T-helper 1 cell (primary cell): ENCODE measurements at regions not wholly inside any gene's neighbourhood (a gene's known extent, or its start where the extent isn't known, plus 50 kb on each side); places are given as distances from the start of the nearest gene placed in this dataset.
"Not testable (repeated sequence)": the region's sequence is repeated elsewhere in the genome, so short reads cannot be mapped to it uniquely, and the experiment has no call there.

Source experiments
- DNase-seq, 5 donors: peaks; one replicate each; pipeline ENCODE4 v3.0.0-alpha.2; 2012 to 2020

DNA sequence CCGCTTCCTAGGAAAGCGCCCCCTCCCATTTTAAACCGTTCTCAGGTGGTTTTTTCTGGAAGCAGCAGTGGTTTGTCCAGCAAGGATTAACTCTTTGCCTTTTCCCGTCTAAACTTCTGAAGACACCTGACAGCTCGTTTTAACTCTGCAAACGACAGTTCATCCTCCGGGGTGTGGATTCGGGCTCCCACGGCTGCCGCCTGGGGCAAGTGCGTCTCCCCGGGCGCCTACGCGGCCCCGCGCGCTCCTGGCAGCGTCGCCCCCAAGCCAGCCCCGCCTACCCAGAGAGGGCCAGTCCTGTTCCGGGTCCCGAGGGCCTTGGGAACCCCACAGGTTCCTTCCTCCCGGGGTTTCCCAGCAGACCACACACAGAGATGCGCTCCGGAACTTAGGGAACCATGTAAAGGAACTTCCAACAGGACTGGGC lies 54.4 kb downstream of the PRR18 start:
- DNase-seq = no peak

DNA sequence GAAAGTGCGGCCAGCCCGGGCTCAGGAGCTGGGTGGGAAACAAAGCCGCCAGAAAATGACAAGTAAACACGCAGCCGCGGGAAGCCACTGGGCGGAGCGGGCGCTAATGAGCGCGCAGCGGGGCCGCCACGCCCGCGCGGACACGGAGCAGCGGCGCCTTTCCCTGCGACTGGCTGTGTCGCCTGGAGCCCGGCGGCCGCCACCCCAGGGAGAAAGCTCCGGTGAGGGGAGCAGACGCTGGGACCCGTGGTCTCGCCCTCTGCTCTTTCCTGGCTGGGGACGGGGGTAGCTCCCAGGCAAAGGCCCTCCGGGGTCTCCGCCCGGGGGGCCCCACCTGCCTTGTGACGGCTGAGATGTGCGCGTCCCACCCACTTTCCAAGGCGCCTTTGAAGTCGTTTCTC lies 54.9 kb downstream of the PRR18 start:
- no peak for DNase-seq

DNA sequence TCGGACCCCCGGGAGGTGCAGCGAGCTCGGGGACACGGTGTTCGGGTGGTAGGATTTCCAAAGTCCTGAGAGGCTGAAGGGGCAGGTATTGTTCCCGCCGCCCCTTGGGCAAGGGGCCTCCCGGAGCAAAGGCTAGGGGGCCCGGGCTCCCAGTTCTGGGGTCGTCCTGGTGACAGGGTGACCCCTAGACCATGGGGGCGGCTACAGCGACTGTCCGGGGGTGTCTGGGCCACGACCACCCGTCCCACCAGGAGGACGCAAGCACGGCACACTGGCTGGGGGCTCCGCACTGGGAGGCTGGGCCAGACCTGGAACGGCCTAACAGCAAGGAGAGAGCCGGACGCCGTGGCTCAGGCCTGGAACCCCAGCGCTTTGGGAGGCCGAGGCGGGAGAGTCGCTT lies 55.6 kb downstream of the PRR18 start:
- no peak for DNase-seq

DNA sequence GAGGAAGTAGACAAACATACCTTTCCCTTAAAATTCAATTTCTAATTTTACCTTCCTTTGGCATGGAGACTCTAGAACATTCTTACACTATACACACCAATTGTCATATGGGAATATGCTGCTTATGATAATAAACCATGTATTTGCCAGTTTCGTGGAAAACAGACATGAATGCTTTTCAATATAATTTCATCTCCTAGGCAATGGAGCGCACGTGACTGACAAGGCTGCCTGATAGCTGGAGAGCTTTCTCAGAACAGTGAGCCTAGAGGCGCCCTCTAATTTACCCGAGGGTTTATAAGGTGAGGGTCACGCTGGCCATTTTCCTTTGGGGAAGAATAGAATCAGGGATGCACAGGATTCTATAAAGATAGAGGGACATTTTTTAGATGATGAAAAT lies 56.5 kb downstream of the PRR18 start:
- DNase-seq = no peak

DNA sequence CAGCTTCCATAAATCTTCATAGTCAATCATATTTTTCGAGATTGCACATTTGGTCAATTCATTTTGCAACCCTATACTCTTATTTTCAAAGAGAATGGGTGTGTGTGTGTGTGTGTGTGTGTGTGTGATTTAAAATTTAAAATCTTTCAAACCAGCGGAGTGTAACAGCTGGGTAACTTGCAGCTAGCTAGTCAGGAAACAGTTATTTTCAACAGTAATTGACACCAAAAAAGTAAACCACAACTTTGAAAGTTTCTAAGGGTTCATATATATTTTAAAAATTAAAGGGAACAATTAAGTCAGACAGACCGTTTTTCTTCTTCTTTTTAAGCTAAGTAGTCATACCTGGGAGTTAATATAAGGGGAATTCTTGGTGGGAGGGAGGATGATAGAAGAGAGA lies 57.0 kb downstream of the PRR18 start:
- DNase-seq = no peak

DNA sequence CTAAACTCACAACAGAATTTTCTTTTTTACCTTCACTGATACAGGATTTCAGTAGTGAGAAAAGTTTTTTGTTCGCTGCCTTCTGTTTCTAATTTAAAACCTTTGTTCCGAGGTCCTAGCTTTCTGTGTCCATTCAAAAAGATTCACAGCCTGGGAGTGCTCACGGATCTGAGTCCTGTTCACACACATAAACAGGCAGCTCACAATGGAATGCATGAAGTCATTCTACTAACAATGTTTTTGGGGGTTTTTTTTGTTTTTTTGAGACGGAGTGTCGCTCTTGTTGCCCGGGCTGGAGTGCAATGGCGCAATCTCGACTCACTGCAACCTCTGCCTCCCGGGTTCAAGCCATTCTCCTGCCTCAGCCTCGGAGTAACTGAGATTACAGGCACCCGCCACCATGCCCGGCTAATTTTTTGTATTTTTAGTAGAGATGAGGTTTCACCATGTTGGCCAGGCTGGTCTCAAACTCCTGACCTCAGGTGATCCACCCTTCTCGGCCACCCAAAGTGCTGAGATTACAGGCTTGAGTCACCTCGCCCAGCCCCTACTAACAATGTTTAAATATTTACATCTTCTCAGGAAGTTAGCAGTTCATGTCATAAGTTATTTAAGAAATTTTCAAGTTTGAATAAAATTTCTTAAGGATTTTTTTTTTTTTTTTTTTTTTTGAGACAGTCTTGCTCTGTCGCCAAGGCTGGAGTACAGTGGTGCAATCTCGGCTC lies 59.0 kb downstream of the PRR18 start:
- DNase-seq = not testable (repeated sequence)

DNA sequence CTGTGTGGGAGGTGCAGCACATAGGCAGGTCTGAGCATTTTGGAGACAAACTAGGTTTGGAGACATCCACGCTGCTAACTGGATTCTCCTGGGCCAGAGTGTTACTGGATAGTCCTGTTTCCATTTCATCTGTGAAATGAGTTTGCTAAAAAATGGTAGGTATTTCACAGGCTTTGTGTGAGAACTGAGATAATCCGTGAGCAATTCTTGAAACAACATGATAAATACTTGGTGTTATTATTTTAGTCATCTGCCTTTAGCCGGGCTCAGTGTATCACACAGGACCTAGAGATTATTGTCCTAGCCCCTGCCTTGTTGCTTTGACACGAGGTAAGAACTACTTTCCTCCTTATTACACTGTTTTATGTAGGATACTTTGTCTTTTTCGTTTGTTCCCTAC lies 63.0 kb downstream of the PRR18 start:
- DNase-seq = no peak

DNA sequence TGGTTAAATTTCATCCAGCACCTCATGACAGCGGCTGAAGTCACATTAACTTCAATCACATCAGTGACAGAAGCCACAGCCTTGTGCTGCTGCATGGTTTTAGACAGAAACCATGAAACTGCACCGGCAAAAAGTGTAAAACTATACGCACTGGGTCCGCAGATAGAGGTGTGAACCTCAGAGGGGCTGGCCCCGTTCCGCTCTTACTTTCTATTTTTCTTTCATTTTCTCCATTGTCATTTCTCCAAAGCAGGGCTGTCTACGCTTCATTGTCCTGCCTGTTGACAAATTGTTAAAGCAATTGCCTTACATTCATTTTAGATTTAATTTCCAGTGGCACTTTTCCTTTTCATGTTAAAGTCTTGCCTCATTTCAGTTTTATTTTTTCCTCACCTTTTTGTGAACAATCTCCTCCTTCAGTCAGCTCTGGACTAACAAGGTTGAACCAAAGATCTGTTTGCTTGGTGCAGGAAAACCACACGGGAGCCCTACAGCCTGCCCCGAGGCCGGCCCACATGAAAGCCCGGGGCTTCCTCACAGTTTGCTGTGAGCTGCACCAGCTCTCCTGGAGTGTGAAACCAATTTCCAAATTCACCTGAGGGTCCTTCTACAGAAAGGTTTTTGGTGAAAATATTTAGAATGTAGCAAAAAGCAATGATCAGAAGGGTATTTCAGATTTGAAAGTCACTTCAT lies 63.7 kb downstream of the PRR18 start:
- DNase-seq = peak in 1 of 5 donors; percentile 65

DNA sequence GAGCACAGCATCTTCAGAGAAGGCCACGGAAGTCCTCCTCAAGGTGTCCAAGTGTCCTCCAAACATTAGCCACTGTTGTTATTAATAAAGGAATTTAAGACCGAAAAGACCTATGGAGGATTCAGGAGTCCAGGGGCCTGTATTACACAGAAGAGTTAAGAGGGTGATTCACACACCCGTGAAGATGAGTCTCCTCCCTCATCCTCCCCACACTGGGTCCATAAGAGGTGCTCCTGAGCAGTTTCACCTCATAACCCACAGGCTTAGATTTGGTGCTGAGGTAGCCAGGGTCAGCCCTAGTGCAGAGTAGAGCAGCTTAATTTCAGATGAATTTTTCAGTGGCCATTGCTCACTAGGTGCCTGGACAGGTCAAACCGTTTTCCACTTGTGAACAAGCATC lies 65.3 kb downstream of the PRR18 start:
- DNase-seq = no peak

DNA sequence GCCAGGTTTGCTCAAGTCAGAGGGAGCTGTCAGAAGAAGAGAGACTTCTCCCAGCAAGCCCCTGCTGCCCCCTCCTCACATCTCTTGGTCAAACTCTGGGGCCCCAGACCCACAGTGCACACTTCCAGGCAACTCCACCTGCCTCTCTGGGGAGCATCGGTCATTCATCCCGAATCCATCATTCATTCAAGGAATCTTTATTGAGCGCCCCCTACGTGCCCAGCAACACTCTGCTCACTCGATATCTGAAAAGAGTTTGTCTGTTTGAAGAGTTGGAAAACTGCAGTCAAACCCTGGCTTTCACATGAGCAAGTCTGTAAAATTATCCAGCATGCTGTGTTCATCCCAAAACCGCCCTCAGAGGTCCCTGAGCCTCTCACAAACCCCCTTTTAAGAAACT lies 66.2 kb downstream of the PRR18 start:
- no peak for DNase-seq

DNA sequence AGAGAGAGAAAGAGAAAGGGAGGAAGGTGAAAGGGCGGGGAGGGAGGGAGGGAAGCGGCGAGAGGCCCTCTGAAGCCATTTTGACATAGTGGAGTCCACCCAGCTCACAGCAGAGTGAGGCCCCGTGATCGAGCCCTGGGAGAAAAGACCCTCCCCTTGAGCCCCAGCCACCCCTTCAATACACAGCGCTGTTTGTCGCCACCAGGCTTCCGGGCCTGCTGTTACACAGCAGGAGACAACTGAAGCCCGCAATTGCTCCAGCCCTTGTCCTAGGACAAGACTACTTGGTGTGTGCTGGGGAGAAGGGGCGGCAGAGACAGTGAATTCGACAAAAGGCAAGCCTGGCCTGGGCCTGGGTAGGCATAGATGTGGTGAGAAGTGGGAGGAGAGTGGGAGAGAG lies 67.3 kb downstream of the PRR18 start:
- no peak for DNase-seq

DNA sequence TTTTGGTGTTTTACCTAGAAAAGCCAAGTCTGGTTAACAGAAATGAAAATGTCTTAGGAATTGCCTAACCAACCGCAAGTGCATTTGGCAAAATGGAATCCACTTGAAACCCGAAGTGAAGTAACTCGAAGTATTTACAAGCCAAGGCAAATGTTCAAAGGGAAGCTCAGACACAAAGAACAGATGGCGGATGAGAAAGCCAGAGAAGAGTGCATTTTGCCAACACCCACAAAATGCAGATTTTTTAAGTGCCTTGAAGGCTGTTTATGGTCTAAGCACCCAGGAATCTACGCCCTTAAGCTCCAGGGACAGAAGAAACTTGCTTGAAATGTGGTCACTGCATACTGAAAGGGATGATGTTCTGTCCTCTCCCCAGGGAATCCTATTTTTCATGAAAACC lies 70.0 kb upstream of the TBXT start:
- DNase-seq = no peak

DNA sequence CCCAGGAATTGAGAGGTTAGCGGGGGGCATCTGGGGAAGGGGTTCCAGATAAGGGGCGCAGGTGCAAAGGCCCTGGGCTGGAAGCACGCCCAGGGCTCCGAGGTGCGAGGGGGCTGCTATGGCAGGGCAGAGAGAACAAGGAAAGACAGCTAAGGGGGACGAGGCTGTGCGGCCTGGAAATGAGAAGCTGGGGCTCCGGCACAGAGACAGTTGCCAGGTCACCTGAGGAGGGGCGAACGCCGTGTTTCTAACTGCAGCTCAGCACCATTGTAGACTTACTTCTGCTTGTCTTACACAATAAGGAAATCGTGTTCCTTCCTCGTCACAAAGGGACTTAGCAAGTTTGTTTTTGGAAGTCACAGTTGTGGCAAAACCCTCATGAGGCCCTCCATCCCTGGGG lies 68.9 kb upstream of the TBXT start:
- no peak for DNase-seq

DNA sequence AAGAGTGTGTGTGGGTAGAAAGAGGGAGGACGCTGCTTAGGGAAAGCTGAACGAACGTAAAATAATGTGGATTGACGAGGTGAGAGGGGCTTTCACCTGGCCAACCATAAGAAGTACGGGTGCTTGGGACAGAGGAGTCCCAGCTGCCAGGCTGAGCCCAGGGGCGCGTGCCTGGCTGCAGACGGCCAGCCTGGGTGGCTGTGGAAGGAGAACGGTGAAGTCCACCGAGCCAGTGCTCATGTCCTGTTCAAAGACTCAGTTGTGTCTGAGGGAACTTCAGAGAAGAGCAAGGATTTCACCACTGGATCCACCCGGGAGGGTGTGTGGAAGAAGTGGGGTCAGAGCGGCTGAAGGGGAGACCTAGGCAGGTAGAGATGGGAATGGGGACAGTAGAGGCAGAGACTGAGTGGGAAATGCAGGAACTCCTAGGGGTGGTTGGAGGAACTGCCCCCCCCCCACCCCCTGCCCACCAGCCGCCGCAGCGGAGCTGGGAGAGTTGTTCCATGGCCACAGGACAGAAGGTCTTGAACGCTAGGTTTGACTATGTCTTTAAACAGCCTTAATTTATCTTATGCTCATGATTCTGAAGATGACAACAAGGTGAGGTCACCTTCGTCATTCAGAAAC lies 68.1 kb upstream of the TBXT start:
- no peak for DNase-seq

DNA sequence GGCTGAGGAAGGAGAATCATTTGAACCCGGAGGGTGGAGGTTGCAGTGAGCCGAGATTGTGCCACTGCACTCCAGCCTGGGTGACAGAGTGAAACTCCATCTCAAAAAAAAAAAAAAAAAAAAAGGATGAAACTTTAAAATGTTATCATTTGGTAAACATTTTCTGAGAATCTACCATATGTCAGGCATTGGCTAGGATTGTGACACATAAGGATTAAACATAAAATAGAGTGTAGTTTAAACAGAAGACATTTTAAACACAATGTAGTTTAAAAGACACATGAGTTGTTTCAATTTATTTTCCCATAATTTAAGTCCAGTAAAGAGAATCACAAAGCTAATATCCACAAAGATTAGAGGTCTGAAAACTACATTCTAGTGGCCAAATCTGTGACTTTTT lies 63.5 kb upstream of the TBXT start:
- DNase-seq = not testable (repeated sequence)

DNA sequence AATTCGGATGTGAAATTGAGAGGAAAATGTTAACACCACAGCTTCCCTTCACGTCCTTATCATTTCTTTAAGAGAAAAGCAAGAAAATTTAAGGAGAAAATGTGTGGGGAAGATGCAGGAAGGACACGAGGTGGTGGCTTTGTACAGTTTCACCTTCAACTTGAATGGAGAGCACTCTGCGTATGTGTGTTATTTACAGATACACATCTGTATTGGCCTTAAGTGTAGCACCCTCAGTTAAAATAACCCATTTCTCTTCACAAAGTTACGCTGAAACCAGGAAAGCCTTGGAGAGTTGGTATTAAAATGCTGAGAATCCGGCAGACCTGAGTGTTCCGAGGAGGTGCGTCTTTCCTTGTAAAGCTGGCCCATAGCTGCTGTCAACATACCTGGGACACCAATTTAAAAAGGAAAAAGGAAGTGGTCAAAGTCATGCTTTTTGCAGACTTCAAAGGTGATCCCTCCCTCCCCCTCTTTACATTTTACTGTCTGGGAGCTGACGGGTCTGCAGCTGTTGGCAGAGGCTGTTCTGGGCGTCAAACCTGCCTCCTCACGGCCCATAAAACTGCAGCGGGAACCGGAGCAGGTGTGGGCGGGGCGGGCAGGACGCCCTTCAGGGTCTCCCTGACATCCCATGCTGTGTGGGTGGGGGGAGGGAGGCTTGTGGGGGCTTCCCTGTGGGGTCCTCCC lies 61.3 kb upstream of the TBXT start:
- DNase-seq = no peak

DNA sequence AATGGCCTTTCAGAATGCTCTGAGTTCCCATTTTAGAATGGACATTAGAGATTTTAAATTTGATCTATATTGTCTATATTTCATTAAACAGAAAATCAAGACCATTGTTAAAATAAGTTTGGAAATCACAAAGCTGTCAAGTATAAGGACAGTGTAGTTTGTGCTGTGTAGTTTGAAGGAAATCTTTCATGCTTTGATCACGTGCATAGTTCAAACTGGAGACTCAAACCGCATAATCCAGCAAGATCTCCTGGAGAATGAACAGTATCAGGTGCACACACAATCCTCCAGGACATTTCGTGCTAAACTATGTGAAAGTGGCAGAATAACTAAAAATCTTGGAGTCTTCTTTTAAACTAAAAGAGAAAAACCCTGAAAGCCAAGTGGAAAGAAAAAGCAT lies 60.8 kb upstream of the TBXT start:
- no peak for DNase-seq

DNA sequence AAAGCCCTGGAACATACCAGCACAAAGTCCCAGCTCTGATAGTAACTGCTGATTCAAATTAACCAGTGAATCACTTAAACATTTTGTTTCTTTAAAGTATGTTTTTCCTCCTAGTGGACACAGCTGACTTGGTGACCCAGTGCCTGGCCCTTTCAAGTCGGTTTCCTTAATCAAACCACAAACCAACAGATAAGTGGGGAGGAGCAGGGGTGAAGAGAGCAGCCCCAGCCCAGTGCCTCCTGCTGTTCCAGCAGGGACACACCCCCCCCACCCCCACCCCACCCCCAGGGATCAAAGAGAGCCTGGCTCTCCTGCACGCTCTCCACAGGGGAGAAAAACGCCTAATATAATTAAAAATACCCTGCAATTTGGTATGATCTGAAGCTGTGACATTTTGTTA lies 55.4 kb upstream of the TBXT start:
- DNase-seq = no peak

DNA sequence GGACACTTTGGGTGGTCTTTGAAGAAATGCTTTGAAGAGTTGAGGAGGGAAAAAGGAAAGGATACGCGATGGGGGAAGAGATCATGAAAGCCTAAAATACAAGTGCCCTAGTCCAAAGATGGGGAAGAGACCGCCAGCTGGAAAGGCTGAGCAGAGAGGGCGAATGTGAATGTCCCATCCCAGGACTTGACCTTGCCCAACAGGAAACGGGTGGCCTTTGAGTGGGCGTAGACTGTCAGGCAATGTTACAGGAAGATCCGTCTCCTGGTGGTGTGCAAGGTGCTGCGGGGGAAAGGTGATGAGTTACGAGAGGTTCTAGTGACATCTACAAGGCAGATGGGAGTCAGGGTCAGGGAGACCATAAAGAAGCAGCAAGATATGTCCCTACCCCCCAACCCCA lies 55.0 kb upstream of the TBXT start:
- no peak for DNase-seq

DNA sequence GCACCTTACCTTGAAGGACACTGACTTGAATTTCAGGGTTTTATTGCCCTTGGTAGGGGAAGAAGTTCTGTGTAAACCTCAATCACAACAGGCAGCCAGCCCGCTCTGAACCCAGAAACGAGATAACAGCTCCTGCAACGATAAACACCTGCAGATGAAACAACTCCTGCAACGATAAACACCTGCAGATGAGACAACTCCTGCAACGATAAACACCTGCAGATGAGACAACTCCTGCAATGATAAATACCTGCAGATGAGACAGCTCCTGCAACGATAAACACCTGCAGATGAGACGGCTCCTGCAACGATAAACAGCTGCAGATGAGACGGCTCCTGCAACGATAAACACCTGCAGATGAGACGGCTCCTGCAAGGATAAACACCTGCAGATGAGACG lies 54.0 kb upstream of the TBXT start:
- no peak for DNase-seq

DNA sequence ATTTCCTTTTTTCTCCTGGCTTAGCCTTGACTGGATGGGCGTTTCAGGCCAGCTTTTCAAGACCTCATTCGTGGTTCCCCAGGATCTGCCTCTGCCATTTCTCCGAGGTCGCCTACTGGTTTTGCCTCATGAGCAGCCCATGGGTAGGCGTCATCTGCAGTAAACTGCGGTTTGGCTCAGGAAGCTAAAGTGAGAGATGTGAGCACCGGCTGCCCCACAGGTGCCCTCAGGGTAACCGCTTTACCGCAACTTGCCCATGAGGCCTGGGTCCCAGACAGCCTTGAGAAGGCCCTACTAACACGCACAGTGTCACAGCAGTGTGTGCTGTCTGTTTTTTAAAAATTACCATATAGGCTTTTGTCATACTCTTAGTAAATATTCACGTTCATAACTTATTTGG lies 53.4 kb upstream of the TBXT start:
- DNase-seq = peak in 1 of 5 donors; percentile 35
